Small intestine (tissue), 7 donors: ENCODE measurements at regions not wholly inside any gene's neighbourhood (a gene's known extent, or its start where the extent isn't known, plus 50 kb on each side); places are given as distances from the start of the nearest gene placed in this dataset.

Experiments used
- DNase-seq, 2 donors: peaks; one replicate each; pipeline versions ENCODE4 v3.0.0 to v3.0.0-alpha.2; 2013
- FAIRE-seq: peaks from 2 replicates; lab custom pipeline; 2012; peaks lifted over from hg19 to GRCh38; lab: Jason Lieb, UNC
- H3K27ac ChIP-seq, 3 donors: one replicate each; pipeline ENCODE4 v1.5.1; 2013; ENCODE audit warnings: low read length in 2 of 3, mild to moderate bottlenecking in 2 of 3, control low read depth in 1 of 3, inconsistent platforms in 1 of 3, low read depth in 1 of 3, moderate library complexity in 1 of 3
- H3K27me3 ChIP-seq, 3 donors: one replicate each; pipeline ENCODE4 v1.6.1; 2013; ENCODE audit warnings: low read length in 3 of 3, inconsistent platforms in 1 of 3; ENCODE audit not compliant: control insufficient read depth in 3 of 3, insufficient read depth in 3 of 3
- H3K36me3 ChIP-seq, 3 donors: one replicate each; pipeline ENCODE4 v1.6.1; 2013; ENCODE audit warnings: low read length in 3 of 3, inconsistent platforms in 1 of 3, low read depth in 1 of 3, mild to moderate bottlenecking in 1 of 3, moderate library complexity in 1 of 3; ENCODE audit not compliant: control insufficient read depth in 3 of 3, insufficient read depth in 2 of 3
- H3K4me1 ChIP-seq, 3 donors: one replicate each; pipeline ENCODE4 v1.6.1; 2013; ENCODE audit warnings: low read length in 2 of 3, inconsistent platforms in 1 of 3, low read depth in 1 of 3, mild to moderate bottlenecking in 1 of 3, moderate library complexity in 1 of 3; ENCODE audit not compliant: control insufficient read depth in 3 of 3, insufficient read depth in 2 of 3
- H3K4me3 ChIP-seq, 3 donors: one replicate each; pipeline ENCODE4 v1.5.1; 2013; ENCODE audit warnings: low read length in 3 of 3, control low read depth in 1 of 3, inconsistent platforms in 1 of 3, low read depth in 1 of 3, mild to moderate bottlenecking in 1 of 3, moderate library complexity in 1 of 3
- H3K9me3 ChIP-seq, 2 donors: one replicate each; pipeline ENCODE4 v1.6.1; 2013; ENCODE audit warnings: low read depth in 1 of 2, low read length in 1 of 2; ENCODE audit not compliant: control insufficient read depth in 2 of 2, insufficient read depth in 1 of 2
- WGBS, 3 donors: extraction: QIAGEN DNeasy Blood & Tissue Kit; methylation state at CpG; one replicate each; pipeline ENCODE4 v1.1.7; 2013; 5-methylcytosine and 5-hydroxymethylcytosine counted together
- donor health status: healthy with polysubstance abuse.
- donor health status: control.
- donor health status: control.
- donor health status: Bipolar disorder and iron deficiency.
- donor health status: healthy.

GRCh38 chr7:47211519-47211973, 370.4 kb downstream of the TNS3 start:
- H3K4me1 ChIP-seq, result peaks cover 2 to 26% (median 6%) of the 10 kb centered on the region in 3 donors

DNA sequence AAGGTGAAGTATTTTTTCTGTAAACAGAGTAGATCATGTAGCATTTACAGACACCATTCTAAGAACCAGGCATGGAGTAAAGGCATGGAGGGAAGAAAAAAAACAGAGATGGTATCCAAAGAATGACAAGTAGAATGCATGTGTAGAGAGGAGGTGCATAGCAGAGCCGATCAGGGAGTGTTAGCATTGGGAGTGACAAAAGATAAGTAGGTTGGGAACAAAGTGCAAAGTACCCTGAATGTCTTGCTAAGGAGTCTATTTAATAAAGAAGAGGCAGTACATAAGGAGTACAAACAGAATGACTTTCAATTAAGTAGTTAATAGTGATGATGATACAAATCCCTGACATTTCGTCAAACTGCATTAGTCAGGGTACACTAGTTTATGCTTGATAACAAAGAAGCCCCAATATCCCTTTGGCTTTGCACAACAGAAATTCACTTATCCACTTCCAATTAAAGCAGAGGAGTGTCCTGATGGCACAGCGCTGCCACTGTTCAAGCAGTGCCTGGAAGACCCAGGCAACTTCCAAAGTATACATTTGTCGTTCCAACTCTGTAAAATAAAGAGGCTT, 371.5 kb downstream of the TNS3 start:
- no peak overlapping the region for H3K4me3 ChIP-seq
- DNase-seq (peak; percentile 82 to 94), FAIRE-seq (no peak)
- no peaks in the 10 kb centered on the region for H3K36me3 ChIP-seq
- H3K27ac ChIP-seq, result peak overlapping the region in 2 of 3 donors; percentile 42 to 52
- H3K9me3 ChIP-seq, result peaks cover 0 to 11% of the 10 kb centered on the region in 2 donors
- H3K27me3 ChIP-seq, result no peaks in the 10 kb centered on the region
- WGBS, 3 donors, result 36 to 56% (median 56%) methylated on average over 4 of the region's 4 CpGs
- H3K4me1 ChIP-seq, result peaks cover 2 to 26% (median 6%) of the 10 kb centered on the region in 3 donors

More at GRCh38 chr7:47211519-47211973, 370.4 kb downstream of the TNS3 start:
- Histone ChIP-seq H3K9me3 (peaks cover 0 to 11% of the 10 kb centered on the region in 2 donors), H3K27me3 (no peaks in the 10 kb centered on the region), H3K36me3 (no peaks in the 10 kb centered on the region), H3K27ac (peak overlapping the region in 1 of 3 donors; percentile 52), H3K4me3 (no peak overlapping the region)
- WGBS, 3 donors, result 50 to 61% (median 51%) methylated on average over 5 of the region's 5 CpGs
- DNase-seq (peak in 1 of 2 donors; percentile 64), FAIRE-seq (no peak)

DNA sequence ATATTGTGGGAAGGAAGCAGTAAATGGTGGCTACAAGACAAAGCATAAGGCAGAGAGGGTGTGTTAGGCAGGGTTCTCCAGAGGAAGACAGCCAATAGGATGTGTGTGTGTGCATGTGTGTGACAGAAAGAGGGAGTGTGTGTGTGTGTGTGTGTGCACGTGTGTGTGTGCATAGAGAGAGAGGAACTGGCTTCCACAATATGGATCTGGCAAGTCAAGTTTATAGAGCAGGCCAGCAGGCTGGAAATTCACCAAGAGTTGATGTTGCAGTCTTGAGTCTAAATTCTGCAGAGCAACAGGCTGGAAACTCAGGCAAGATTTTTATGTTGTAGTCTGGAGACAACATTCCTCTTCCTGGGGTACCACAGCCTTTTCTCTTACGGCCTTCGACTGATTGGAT, 374.0 kb downstream of the TNS3 start:
- WGBS, 3 donors, result 75 to 93% (median 88%) methylated on average over 3 of the region's 3 CpGs
- DNase-seq (no peak), FAIRE-seq (no peak)

GRCh38 chr7:47204709-47205108, 377.2 kb downstream of the TNS3 start:
- Histone ChIP-seq H3K4me1 (peaks cover 2 to 6% (median 6%) of the 10 kb centered on the region in 3 donors), H3K9me3 (no peaks in the 10 kb centered on the region), H3K27me3 (no peaks in the 10 kb centered on the region), H3K36me3 (no peaks in the 10 kb centered on the region), H3K4me3 (no peak overlapping the region), H3K27ac (no peak overlapping the region)
- FAIRE-seq, result no peak
- no peak for DNase-seq
- 69 to 80% (median 75%) methylated on average over 2 of the region's 2 CpGs for WGBS, 3 donors

More for the DNA sequence above, 374.0 kb downstream of the TNS3 start:
- H3K36me3 ChIP-seq, result no peaks in the 10 kb centered on the region
- no peak overlapping the region for H3K4me3 ChIP-seq
- H3K27me3 ChIP-seq, result no peaks in the 10 kb centered on the region
- peaks cover 0 to 11% of the 10 kb centered on the region in 2 donors for H3K9me3 ChIP-seq
- H3K27ac ChIP-seq, result no peak overlapping the region
- H3K4me1 ChIP-seq, result peaks cover 2 to 26% (median 6%) of the 10 kb centered on the region in 3 donors

DNA sequence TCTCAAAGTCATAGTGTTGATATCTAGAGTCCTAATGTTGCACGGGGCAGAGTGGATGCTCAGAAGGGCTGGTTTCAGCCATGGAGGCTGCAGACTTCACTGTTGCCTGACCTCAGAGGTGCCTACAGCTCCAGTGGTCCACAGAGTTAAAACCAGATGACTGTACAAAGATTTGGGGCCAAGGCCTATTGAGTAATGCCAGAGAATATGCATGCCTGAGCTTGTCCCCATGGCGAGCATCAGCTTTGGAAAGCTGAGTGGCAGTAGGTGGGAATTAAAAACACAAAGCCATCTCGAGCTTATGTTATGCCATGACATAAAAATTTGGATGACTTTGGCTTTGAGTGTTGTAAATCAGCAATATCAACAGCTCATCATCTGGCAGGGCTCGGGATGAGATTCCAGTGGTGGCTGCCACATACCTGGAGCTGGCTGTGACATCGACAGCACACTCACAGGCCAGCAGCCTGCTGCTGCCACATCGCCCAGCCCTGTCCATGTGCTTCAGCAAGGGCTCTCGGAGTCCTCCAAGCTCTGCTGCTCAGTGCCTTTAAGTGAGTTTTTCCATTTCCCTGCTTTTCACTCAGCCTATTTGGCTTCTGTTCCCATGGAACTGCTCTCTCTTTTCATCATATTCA, 379.6 kb downstream of the TNS3 start:
- Histone ChIP-seq H3K4me3 (no peak overlapping the region), H3K36me3 (no peaks in the 10 kb centered on the region), H3K27me3 (peaks cover 0 to 2% (median 0%) of the 10 kb centered on the region in 3 donors), H3K4me1 (no peaks in the 10 kb centered on the region), H3K27ac (no peak overlapping the region), H3K9me3 (no peaks in the 10 kb centered on the region)
- FAIRE-seq (no peak), DNase-seq (no peak)
- WGBS, 3 donors, result 77 to 86% (median 81%) methylated on average over 7 of the region's 7 CpGs

DNA sequence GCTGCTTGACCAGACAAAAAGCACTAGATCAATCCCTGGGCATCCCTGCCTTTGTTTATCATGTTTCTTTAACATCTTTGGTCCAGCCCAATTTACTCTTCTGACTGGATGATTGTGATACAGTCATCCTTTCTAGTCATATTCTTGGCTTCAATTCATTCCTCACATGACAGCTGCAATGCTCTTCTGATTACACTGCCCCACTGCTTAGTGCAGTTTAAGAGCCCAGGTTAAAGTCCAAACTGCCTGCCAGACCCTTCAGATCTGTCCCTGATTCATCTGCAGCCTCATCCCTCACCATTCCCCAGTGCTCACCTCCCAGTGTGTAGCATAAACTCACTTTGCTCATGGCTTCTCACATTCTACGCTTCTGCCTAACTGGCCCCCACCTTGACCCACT, 383.8 kb downstream of the TNS3 start:
- H3K4me1 ChIP-seq, result peaks cover 0 to 19% (median 0%) of the 10 kb centered on the region in 3 donors
- no peak overlapping the region for H3K4me3 ChIP-seq
- no peaks in the 10 kb centered on the region for H3K36me3 ChIP-seq
- H3K27me3 ChIP-seq, result peaks cover 0 to 2% (median 0%) of the 10 kb centered on the region in 3 donors
- FAIRE-seq (no peak), DNase-seq (peak in 1 of 2 donors; percentile 41)
- 96 to 97% (median 97%) methylated on average over 1 of the region's 1 CpG for WGBS, 3 donors
- no peak overlapping the region for H3K27ac ChIP-seq
- H3K9me3 ChIP-seq, result no peaks in the 10 kb centered on the region

- peaks cover 0 to 26% (median 0%) of the 10 kb centered on the region in 3 donors for H3K4me1 ChIP-seq
- H3K27me3 ChIP-seq, result peaks cover 0 to 2% (median 0%) of the 10 kb centered on the region in 3 donors
- WGBS, 3 donors, result 45 to 65% (median 60%) methylated on average over 2 of the region's 2 CpGs
- H3K9me3 ChIP-seq, result no peaks in the 10 kb centered on the region
- DNase-seq (no peak), FAIRE-seq (no peak)
- no peak overlapping the region for H3K27ac ChIP-seq
- H3K4me3 ChIP-seq, result no peak overlapping the region
- H3K36me3 ChIP-seq, result no peaks in the 10 kb centered on the region
Measured at GRCh38 chr7:47197486-47197885, 384.4 kb downstream of the TNS3 start.

- peaks cover 0 to 2% (median 0%) of the 10 kb centered on the region in 3 donors for H3K27me3 ChIP-seq
- H3K36me3 ChIP-seq, result no peaks in the 10 kb centered on the region
- H3K4me3 ChIP-seq, result no peak overlapping the region
- no peak for DNase-seq
- H3K4me1 ChIP-seq, result peaks cover 0 to 33% (median 0%) of the 10 kb centered on the region in 3 donors
- FAIRE-seq, result no peak
- 75 to 84% (median 77%) methylated on average over 3 of the region's 3 CpGs for WGBS, 3 donors
- no peak overlapping the region for H3K27ac ChIP-seq
- H3K9me3 ChIP-seq, result no peaks in the 10 kb centered on the region
Measured at GRCh38 chr7:47196737-47197136, 385.2 kb downstream of the TNS3 start.
